Parathyroid adenoma (tissue), 2 donors: ENCODE measurements at regions not wholly inside any gene's neighbourhood (a gene's known extent, or its start where the extent isn't known, plus 50 kb on each side); places are given as distances from the start of the nearest gene placed in this dataset.

ENCODE experiments used
- H2AFZ ChIP-seq: fragments of 300-600 bp; sonication (generic); one replicate; pipeline ENCODE4 v1.7.0; 2017; ENCODE audit warnings: antibody characterized with exemption, mild to moderate bottlenecking
- H3K27ac ChIP-seq: fragments of 300-600 bp; sonication (generic); one replicate; pipeline ENCODE4 v1.7.0; 2017
- H3K27me3 ChIP-seq: fragments of 300-600 bp; sonication (generic); one replicate; pipeline ENCODE4 v1.7.0; 2017; ENCODE audit warnings: low read length; ENCODE audit not compliant: control insufficient read depth, insufficient read depth
- H3K36me3 ChIP-seq: fragments of 300-600 bp; sonication (generic); one replicate; pipeline ENCODE4 v1.7.0; 2017; ENCODE audit warnings: low read length; ENCODE audit not compliant: control insufficient read depth, insufficient read depth
- H3K4me1 ChIP-seq: fragments of 300-600 bp; sonication (generic); one replicate; pipeline ENCODE4 v1.7.0; 2017; ENCODE audit warnings: control low read depth
- H3K4me2 ChIP-seq: fragments of 300-600 bp; sonication (generic); one replicate; pipeline ENCODE4 v1.7.0; 2017; ENCODE audit warnings: low read length
- H3K4me3 ChIP-seq: fragments of 300-600 bp; sonication (generic); one replicate; pipeline ENCODE4 v1.7.0; 2017; ENCODE audit warnings: low read depth, low read length
- H3K79me2 ChIP-seq: fragments of 300-600 bp; sonication (generic); one replicate; pipeline ENCODE4 v1.7.0; 2017; ENCODE audit warnings: control low read depth
- H3K9ac ChIP-seq: fragments of 300-600 bp; sonication (generic); one replicate; pipeline ENCODE4 v1.7.0; 2017; ENCODE audit warnings: mild to moderate bottlenecking
- H3K9me3 ChIP-seq: fragments of 300-600 bp; sonication (generic); one replicate; pipeline ENCODE4 v1.7.0; 2017; ENCODE audit warnings: low read length; ENCODE audit not compliant: control insufficient read depth
- TF ChIP-seq, protein P1 (sequence below): fragments of 300-600 bp; sonication (generic); IDR thresholded peaks from one replicate; pipeline ENCODE4 v1.7.0; 2017; ENCODE audit warnings: antibody characterized with exemption, mild to moderate bottlenecking
- donor health status: primary hyperparathyroidism.

DNA sequence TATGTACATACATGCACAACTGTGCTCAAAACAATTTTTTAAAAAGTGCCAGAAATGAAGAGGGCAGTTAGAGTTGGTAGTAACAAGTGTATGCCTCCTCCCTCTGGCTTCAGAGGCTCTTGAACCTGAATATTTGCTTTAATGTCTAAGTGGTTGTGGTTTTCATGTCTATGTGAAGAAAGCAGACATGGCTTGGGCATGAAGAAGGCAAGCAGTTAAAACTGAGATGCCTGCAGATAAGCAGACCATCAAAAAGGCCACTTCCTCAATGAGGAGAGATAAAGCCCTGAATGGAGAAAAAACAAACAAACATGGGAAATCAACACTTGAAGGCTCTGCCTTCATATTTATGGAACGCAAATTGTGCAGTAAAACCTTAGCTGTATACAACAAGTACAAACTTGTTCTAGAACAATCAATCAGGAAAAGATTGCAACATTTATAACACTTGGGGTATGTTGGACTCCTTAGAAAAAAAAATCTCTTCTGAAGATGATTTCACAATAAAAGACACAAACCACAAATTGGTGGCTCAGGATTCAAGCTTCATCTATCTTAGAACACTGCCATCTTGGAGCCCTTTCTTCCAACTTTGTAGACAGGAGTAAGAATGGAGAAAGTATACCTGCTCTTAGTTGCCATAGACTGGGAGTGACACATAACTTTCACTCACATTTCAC, 52.7 kb upstream of the PLA2G4A start:
- Histone ChIP-seq H3K9ac (no peak overlapping the region), H3K9me3 (no peaks in the 10 kb centered on the region), H3K4me3 (no peak overlapping the region), H3K4me1 (peaks cover 18% of the 10 kb centered on the region), H3K4me2 (no peak overlapping the region), H3K36me3 (no peaks in the 10 kb centered on the region), H3K79me2 (peaks cover 27% of the 10 kb centered on the region), H2AFZ (no peak overlapping the region), H3K27me3 (no peaks in the 10 kb centered on the region), H3K27ac (no peak overlapping the region)
- TF ChIP-seq, protein P1, sequence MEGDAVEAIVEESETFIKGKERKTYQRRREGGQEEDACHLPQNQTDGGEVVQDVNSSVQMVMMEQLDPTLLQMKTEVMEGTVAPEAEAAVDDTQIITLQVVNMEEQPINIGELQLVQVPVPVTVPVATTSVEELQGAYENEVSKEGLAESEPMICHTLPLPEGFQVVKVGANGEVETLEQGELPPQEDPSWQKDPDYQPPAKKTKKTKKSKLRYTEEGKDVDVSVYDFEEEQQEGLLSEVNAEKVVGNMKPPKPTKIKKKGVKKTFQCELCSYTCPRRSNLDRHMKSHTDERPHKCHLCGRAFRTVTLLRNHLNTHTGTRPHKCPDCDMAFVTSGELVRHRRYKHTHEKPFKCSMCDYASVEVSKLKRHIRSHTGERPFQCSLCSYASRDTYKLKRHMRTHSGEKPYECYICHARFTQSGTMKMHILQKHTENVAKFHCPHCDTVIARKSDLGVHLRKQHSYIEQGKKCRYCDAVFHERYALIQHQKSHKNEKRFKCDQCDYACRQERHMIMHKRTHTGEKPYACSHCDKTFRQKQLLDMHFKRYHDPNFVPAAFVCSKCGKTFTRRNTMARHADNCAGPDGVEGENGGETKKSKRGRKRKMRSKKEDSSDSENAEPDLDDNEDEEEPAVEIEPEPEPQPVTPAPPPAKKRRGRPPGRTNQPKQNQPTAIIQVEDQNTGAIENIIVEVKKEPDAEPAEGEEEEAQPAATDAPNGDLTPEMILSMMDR: no peak

DNA sequence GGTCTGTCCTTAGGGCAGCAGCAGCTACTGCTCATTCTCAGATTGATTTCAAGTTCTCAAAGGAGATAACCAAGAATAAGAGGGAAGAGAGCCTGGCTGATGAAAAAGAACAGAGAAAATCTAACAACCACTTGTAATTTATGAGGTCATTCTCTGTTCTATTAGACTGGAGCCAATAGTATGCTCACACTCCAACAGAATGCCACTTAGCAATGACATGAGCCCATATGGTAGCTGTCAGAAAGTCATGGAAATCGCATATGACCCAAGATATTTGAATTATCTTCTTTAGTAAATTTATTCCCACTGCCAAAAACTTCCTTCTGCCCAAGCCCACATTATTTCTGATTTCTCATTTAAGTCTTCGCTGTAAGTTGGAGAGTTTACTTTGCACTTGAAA, 53.7 kb upstream of the PLA2G4A start:
- Histone ChIP-seq H3K9me3 (no peaks in the 10 kb centered on the region), H3K9ac (no peak overlapping the region), H3K4me3 (no peak overlapping the region), H3K27me3 (no peaks in the 10 kb centered on the region), H3K27ac (peak overlapping the region; percentile 33), H2AFZ (no peak overlapping the region), H3K79me2 (peaks cover 28% of the 10 kb centered on the region), H3K36me3 (no peaks in the 10 kb centered on the region), H3K4me1 (peaks cover 23% of the 10 kb centered on the region), H3K4me2 (no peak overlapping the region)
- TF ChIP-seq, protein P1: no peak

DNA sequence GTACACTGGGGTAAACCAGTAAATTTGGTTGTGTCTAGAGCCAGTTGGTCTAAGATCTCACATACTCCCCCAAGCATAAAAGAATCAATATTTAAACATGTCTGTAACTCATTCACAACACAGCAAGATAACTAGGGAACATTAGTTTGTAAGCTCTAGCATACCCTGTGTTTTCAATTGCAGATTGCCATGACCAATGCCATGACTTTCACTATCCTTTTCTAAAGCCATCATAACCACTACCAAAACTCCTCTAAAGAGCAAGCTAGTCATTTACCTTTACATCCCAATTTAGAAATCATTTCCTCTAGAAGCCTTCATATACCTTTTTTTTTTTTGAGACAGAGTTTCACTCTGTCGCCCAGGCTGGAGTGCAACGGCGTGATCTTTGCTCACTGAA, 56.5 kb upstream of the PLA2G4A start:
- Histone ChIP-seq H3K9me3 (no peaks in the 10 kb centered on the region), H3K4me2 (no peak overlapping the region), H2AFZ (no peak overlapping the region), H3K4me1 (peaks cover 24% of the 10 kb centered on the region), H3K9ac (no peak overlapping the region), H3K4me3 (no peak overlapping the region), H3K36me3 (no peaks in the 10 kb centered on the region), H3K27ac (no peak overlapping the region), H3K27me3 (no peaks in the 10 kb centered on the region), H3K79me2 (peaks cover 25% of the 10 kb centered on the region)
- TF ChIP-seq, protein P1: no peak

DNA sequence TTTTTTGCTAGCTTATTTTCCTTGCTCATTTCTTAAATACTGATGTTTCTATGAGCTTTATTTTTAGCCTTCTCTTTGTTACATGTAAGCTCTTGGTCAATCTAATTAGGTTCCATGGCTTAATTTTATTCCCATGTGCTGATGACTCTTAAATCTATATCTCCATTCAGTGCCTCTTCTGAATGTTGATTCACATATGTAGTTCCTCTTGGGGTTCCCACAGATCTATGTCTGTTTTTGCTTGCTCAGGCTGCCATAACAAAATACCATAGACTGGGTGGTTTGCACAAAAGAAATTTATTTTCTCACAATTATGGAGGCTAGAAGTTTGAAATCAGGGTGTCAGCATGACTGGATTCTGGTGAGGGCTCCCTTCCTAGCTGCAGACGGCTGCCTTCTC, 58.3 kb upstream of the PLA2G4A start:
- Histone ChIP-seq H3K4me3 (no peak overlapping the region), H3K9me3 (no peaks in the 10 kb centered on the region), H3K9ac (no peak overlapping the region), H3K27ac (peak overlapping the region; percentile 94), H2AFZ (no peak overlapping the region), H3K4me2 (no peak overlapping the region), H3K36me3 (no peaks in the 10 kb centered on the region), H3K79me2 (peaks cover 17% of the 10 kb centered on the region), H3K4me1 (peaks cover 19% of the 10 kb centered on the region), H3K27me3 (no peaks in the 10 kb centered on the region)
- TF ChIP-seq, protein P1: no peak

DNA sequence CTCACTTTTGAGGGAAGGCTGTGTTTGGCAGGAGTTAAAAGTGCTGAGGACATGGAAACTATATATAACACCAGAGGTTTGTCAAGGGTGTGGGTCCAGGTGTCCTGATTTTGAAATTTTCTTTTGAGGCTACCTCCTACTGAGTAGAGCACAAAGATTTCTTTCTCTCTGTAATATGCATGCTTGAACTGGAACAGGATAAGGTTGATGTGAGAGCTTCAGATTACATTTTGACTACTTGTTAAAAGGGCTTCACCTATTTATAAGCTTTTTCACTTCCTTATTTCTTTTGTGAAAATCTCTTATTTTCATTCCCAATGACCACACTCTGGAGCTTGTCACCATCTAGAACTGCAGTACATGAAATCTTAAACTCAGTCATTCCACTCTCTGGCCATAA, 59.8 kb upstream of the PLA2G4A start:
- H3K27me3 ChIP-seq: no peaks in the 10 kb centered on the region
- no peak overlapping the region for H3K9ac ChIP-seq
- H3K4me1 ChIP-seq: peaks cover 18% of the 10 kb centered on the region
- H3K27ac ChIP-seq: peak overlapping the region; percentile 94
- peaks cover 11% of the 10 kb centered on the region for H3K79me2 ChIP-seq
- H3K9me3 ChIP-seq: no peaks in the 10 kb centered on the region
- no peak overlapping the region for H2AFZ ChIP-seq
- TF ChIP-seq, protein P1: no peak
- H3K4me2 ChIP-seq: peak overlapping the region; percentile 74
- H3K36me3 ChIP-seq: no peaks in the 10 kb centered on the region
- H3K4me3 ChIP-seq: peak overlapping the region; percentile 49
